GM18868 (cell line): ENCODE measurements at regions not wholly inside any gene's neighbourhood (a gene's known extent, or its start where the extent isn't known, plus 50 kb on each side); places are given as distances from the start of the nearest gene placed in this dataset.

ENCODE experiments used
- ATAC-seq: cut with Tn5 transposase; IDR thresholded peaks from one replicate; pipeline ENCODE4 v1.9.1; 2021; ENCODE audit warnings: mild to moderate bottlenecking, moderate library complexity; ENCODE audit not compliant: unreplicated experiment

GRCh38 chr19:31641591-31641990, 292.4 kb upstream of the TSHZ3 start:
- no peak for ATAC-seq

GRCh38 chr19:31648347-31648746, 299.1 kb upstream of the TSHZ3 start:
- no peak for ATAC-seq

- no peak for ATAC-seq
Observed at GRCh38 chr19:31656507-31656906, 307.3 kb upstream of the TSHZ3 start.

GRCh38 chr19:31658993-31659896, 310.0 kb upstream of the TSHZ3 start:
- ATAC-seq = no peak

- ATAC-seq = no peak
Observed at GRCh38 chr19:31659897-31660210, 310.6 kb upstream of the TSHZ3 start.

GRCh38 chr19:31664096-31664495, 314.9 kb upstream of the TSHZ3 start:
- no peak for ATAC-seq

- ATAC-seq = no peak
Observed at GRCh38 chr19:31664997-31665396, 315.8 kb upstream of the TSHZ3 start.

GRCh38 chr19:31666126-31666525, 316.9 kb upstream of the TSHZ3 start:
- no peak for ATAC-seq

GRCh38 chr19:31667106-31667505, 317.9 kb upstream of the TSHZ3 start:
- ATAC-seq = no peak

GRCh38 chr19:31668921-31669320, 319.7 kb upstream of the TSHZ3 start:
- ATAC-seq = no peak

GRCh38 chr19:31670931-31671330, 321.7 kb upstream of the TSHZ3 start:
- ATAC-seq = no peak

- no peak for ATAC-seq
Observed at GRCh38 chr19:31671411-31672035, 322.3 kb upstream of the TSHZ3 start.

GRCh38 chr19:31674503-31675192, 325.4 kb upstream of the TSHZ3 start:
- no peak for ATAC-seq

- ATAC-seq = no peak
Observed at GRCh38 chr19:31675193-31675913, 326.1 kb upstream of the TSHZ3 start.

- no peak for ATAC-seq
Observed at GRCh38 chr19:31676271-31677004, 327.2 kb upstream of the TSHZ3 start.

GRCh38 chr19:31678421-31678820, 329.2 kb upstream of the TSHZ3 start:
- no peak for ATAC-seq

- no peak for ATAC-seq
Observed at GRCh38 chr19:31681121-31681520, 331.9 kb upstream of the TSHZ3 start.

- no peak for ATAC-seq
Observed at GRCh38 chr19:31693131-31693932, 344.1 kb upstream of the TSHZ3 start.

GRCh38 chr19:31693933-31694269, 344.7 kb upstream of the TSHZ3 start:
- ATAC-seq = no peak

- ATAC-seq = no peak
Observed at GRCh38 chr19:31694761-31695160, 345.5 kb upstream of the TSHZ3 start.
